Dermis blood vessel endothelial cell (primary cell): ENCODE measurements at regions not wholly inside any gene's neighbourhood (a gene's known extent, or its start where the extent isn't known, plus 50 kb on each side); places are given as distances from the start of the nearest gene placed in this dataset.

Source experiments
- DNase-seq: peaks from one replicate; pipeline ENCODE4 v3.0.0; 2010

- DNase-seq: no peak
These were observed 487.9 kb upstream of the ID2 start for GRCh38 chr2:8193686-8194615.

DNA sequence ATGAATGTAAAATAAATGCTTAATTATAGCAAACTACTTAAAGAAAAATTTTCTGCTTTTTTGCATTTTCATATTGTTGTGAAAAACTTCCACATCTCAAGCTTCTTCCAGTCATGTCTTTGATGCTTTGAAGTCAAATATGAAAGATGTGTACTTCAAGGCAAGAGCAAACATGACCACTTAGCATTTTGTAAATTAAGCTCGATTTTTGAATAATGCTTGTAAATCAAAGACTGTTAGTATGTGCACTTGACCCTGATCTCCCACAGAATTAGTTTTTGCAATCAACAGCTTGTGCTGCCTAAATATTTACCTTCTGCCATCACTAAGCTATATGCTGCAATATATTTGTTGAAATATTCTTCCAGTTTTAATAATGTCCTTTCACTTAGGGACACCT is 486.1 kb upstream of the ID2 start:
- DNase-seq: no peak

DNA sequence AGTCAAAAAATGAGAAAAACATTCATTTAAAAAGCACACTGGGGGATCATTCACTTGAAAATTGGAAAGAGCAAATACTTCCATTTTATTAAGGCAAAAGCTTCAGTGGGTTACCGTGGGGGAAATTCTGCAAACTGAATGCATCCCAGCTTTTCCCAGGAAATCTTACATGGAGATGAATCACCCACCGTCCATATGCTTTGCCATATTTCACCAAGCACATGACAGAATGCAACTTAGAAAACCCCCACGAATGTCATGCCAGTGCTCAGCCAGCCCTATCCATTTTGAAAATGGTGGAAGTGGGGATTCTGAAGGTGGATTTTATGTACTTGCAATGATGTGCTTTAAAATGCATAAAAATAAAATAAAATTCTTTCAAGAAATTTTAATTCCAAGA is 485.5 kb upstream of the ID2 start:
- DNase-seq: no peak

DNA sequence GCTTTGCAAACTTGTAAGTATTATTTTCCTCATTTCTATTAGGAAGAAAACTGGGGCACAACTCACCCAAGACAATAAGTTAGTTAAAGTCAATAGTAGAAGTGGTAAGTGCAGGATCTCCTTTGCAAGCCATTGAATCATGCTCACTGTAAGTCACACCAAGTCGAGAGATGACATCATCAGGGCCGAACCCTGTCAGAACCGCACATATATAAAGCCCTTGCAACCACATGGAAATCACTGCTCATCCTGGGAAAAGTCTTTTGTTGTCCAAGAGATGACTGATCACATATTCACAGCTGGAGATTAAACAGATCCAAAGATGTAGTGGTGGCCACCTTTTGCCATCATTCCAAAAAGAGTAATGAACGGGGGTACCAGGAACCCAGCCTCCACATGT is 484.8 kb upstream of the ID2 start:
- no peak for DNase-seq

DNA sequence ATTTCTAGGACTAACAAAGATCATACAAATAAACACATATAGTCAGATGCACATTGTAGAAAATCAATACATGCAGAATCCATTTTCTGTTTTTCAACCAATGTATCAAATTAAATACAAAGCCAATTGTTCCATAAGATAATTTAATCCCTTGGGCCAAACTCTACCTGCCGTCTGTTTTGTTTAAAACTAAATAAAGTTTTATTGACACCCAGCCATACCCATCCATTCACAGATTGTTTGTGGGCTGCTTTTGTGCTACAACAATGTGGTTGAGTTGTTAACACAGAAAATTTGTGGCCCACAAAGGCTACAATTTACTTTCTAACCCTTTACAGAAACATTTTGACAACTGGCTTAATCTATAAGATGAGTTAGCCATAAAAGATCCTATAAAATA is 484.0 kb upstream of the ID2 start:
- DNase-seq: no peak

- no peak for DNase-seq
These were observed 483.0 kb upstream of the ID2 start for GRCh38 chr2:8198766-8199382.

GRCh38 chr2:8202132-8202531 is 479.7 kb upstream of the ID2 start:
- no peak for DNase-seq

GRCh38 chr2:8203364-8203763 is 478.5 kb upstream of the ID2 start:
- DNase-seq: no peak

DNA sequence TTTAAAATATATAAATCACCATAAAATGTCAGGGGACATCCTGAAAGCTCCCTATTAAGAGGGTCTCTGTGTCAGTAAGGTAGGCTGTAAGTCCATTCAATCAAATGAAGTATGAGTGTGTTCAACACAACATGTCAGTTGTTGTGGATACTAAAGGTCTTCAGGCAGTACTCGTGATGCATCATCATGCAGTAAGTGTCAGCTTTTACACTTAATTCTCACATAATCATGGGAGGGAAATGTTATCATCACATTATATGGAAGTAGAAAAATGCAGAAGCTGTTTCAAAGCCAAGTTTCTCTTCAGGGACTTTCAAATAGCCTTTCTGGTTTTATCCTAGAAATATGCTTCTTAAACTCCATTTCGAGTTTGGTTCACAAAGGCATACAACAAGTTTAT is 477.1 kb upstream of the ID2 start:
- DNase-seq: no peak

GRCh38 chr2:8209494-8209893 is 472.4 kb upstream of the ID2 start:
- no peak for DNase-seq

- DNase-seq: no peak
These were observed 470.5 kb upstream of the ID2 start for GRCh38 chr2:8211384-8211783.

DNA sequence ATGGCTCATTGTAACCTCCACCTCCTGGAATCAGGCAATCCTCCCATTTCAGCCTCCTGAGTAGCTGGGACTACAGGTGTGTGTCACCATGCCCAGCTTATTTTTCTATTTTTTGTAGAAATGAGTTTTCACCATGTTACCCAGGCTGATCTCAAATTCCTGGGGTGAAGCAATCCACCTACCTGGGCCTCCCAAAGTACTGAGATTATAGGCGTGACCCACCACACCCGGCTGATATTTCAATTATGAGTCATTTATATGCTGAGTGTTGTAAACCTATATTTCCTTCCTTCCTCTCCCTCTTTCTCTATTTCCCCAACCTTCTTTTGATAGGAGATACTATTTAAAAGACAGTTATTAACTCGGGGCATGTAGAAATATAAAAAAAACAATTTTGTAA is 469.6 kb upstream of the ID2 start:
- DNase-seq: no peak

GRCh38 chr2:8214036-8214615 is 467.7 kb upstream of the ID2 start:
- DNase-seq: no peak

GRCh38 chr2:8215159-8215863 is 466.5 kb upstream of the ID2 start:
- DNase-seq: no peak

- no peak for DNase-seq
These were observed 465.9 kb upstream of the ID2 start for GRCh38 chr2:8215982-8216381.

- DNase-seq: no peak
These were observed 465.5 kb upstream of the ID2 start for GRCh38 chr2:8216397-8216796.

DNA sequence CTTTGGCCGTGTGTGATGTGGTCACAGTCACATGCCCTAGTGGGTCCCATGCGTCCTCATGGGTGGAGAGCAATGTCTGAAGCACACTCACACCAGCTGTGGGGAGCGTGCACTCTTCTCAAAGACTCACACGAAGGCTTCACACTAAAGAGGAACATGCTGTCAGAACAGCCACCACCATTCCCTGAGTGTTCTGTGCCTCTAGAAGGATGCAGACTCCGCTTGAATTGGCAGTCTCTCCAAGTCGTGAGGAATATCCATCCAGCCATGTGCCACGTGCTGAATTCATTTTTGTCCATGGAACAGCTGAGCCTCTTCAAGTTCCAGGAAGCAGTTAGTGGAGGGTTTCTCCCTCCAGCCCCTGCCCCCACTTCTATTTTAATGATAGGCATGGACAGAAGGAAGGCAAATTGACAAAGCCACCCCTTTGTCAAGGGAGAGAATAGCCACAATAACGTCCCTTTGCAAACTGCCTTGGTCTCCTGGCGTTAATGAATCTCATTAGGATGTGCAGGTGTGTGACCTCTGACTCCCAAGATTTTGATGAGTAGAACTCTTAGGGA is 464.3 kb upstream of the ID2 start:
- no peak for DNase-seq

- DNase-seq: no peak
These were observed 462.8 kb upstream of the ID2 start for GRCh38 chr2:8219096-8219495.

- no peak for DNase-seq
These were observed 462.1 kb upstream of the ID2 start for GRCh38 chr2:8219631-8220355.

GRCh38 chr2:8222979-8223694 is 458.7 kb upstream of the ID2 start:
- no peak for DNase-seq

GRCh38 chr2:8223695-8224346 is 458.0 kb upstream of the ID2 start:
- no peak for DNase-seq
